Calu3 (cell line): ENCODE measurements at regions not wholly inside any gene's neighbourhood (a gene's known extent, or its start where the extent isn't known, plus 50 kb on each side); places are given as distances from the start of the nearest gene placed in this dataset.

Source experiments
- BruUV-seq: library from RNA; stranded (reverse); fragments of 400-500 nt; replicated peaks from 2 replicates; lab custom pipeline; 2021; lab: Mats Ljungman, UMichigan
- CTCF ChIA-PET: fragments of 300-600 bp; sonication (Branson Sonifier 250); formaldehyde crosslinking; loops from one replicate; lab custom pipeline; 2022; ENCODE audit warnings: antibody characterized with exemption; lab: Charles Lee
- DNase-seq: peaks from one replicate; pipeline ENCODE4 v3.0.0; 2022
- H3K27ac Mint-ChIP-seq: one replicate; pipeline ENCODE4 v1.8.0; 2022; ENCODE audit warnings: mixed read lengths; ENCODE audit not compliant: unreplicated experiment
- H3K27me3 Mint-ChIP-seq: one replicate; pipeline ENCODE4 v1.8.0; 2022; ENCODE audit warnings: mixed read lengths; ENCODE audit not compliant: unreplicated experiment
- H3K36me3 Mint-ChIP-seq: one replicate; pipeline ENCODE4 v1.8.0; 2022; ENCODE audit warnings: mild to moderate bottlenecking, moderate library complexity, mixed read lengths; ENCODE audit not compliant: insufficient read depth, unreplicated experiment
- H3K4me1 Mint-ChIP-seq: one replicate; pipeline ENCODE4 v1.8.0; 2022; ENCODE audit warnings: mild to moderate bottlenecking, low read depth, mixed read lengths; ENCODE audit not compliant: unreplicated experiment
- H3K4me3 Mint-ChIP-seq: one replicate; pipeline ENCODE4 v1.8.0; 2022; ENCODE audit warnings: mild to moderate bottlenecking, low read depth, moderate library complexity, mixed read lengths; ENCODE audit not compliant: unreplicated experiment
- H3K9me3 Mint-ChIP-seq: one replicate; pipeline ENCODE4 v1.8.0; 2022; ENCODE audit warnings: low read depth, mixed read lengths; ENCODE audit not compliant: unreplicated experiment
- intact Hi-C: fragments of 100-400 bp; cut with micrococcal nuclease; formaldehyde crosslinking; loops from one replicate; pipeline ENCODE4 v1.10.0; 2022; ENCODE audit not compliant: unreplicated experiment
- TF ChIP-seq, protein P1 (sequence below): fragments of 200-600 bp; IDR thresholded peaks from one replicate; pipeline ENCODE4 v1.8.0; 2022; ENCODE audit warnings: antibody characterized with exemption; ENCODE audit not compliant: unreplicated experiment

DNA sequence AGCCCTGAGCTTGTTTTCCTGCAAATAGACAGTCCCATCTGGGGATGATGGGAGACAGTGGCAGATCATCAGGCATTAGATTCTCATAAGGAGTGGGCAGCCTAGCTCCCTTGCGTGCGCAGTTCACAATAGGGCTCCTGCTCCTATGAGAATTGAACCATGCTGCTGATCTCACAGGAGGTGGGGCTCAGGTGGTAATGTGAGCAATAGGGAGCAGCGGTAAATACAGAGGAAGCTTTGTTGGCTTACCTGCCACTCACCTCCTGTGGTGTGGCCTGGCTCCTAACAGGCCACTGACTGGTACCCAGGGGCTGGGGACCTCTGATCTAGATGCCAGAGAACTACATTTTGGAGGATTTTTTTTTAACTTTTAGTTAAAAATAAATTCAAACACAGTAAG lies 434.8 kb upstream of the MKI67 start:
- Mint-ChIP-seq H3K9me3 (no peaks in the 10 kb centered on the region), H3K27me3 (no peaks in the 10 kb centered on the region)
- TF ChIP-seq, protein P1, sequence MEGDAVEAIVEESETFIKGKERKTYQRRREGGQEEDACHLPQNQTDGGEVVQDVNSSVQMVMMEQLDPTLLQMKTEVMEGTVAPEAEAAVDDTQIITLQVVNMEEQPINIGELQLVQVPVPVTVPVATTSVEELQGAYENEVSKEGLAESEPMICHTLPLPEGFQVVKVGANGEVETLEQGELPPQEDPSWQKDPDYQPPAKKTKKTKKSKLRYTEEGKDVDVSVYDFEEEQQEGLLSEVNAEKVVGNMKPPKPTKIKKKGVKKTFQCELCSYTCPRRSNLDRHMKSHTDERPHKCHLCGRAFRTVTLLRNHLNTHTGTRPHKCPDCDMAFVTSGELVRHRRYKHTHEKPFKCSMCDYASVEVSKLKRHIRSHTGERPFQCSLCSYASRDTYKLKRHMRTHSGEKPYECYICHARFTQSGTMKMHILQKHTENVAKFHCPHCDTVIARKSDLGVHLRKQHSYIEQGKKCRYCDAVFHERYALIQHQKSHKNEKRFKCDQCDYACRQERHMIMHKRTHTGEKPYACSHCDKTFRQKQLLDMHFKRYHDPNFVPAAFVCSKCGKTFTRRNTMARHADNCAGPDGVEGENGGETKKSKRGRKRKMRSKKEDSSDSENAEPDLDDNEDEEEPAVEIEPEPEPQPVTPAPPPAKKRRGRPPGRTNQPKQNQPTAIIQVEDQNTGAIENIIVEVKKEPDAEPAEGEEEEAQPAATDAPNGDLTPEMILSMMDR = no peak

DNA sequence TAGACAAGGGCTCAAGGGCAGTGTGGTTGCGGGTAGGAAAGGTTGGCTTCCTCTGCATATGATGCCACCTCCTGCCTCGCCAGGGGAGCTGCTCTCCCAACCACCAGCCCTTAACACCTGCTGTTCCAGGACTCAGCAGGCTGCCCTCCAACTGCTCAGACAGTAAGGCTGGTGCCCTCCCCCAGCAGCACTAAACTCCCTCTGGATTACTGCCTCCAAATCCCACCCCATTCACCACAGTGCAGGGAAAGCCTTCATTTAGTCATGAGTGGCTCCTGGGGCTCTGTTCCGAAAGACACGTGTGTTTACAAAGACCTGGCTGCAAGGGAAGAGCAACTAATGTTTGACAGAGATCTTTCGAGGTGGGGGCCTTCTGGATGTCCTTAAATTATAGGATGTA lies 437.2 kb upstream of the MKI67 start:
- H3K4me3 Mint-ChIP-seq = no peak overlapping the region
- no peaks in the 10 kb centered on the region for H3K9me3 Mint-ChIP-seq
- no peaks in the 10 kb centered on the region for H3K4me1 Mint-ChIP-seq
- TF ChIP-seq, protein P1 = no peak
- no peak for DNase-seq
- H3K27ac Mint-ChIP-seq = no peak overlapping the region
- no TSS peak for BruUV-seq
- intact Hi-C loops = no loop called here
- CTCF ChIA-PET = no interaction called here
- no peaks in the 10 kb centered on the region for H3K36me3 Mint-ChIP-seq
- no peaks in the 10 kb centered on the region for H3K27me3 Mint-ChIP-seq

More for the DNA sequence above, 434.8 kb upstream of the MKI67 start:
- Mint-ChIP-seq H3K36me3 (no peaks in the 10 kb centered on the region), H3K4me1 (no peaks in the 10 kb centered on the region), H3K27ac (no peak overlapping the region), H3K4me3 (no peak overlapping the region)
- intact Hi-C loops = no loop called here
- CTCF ChIA-PET = no interaction called here
- no TSS peak for BruUV-seq
- DNase-seq = no peak

DNA sequence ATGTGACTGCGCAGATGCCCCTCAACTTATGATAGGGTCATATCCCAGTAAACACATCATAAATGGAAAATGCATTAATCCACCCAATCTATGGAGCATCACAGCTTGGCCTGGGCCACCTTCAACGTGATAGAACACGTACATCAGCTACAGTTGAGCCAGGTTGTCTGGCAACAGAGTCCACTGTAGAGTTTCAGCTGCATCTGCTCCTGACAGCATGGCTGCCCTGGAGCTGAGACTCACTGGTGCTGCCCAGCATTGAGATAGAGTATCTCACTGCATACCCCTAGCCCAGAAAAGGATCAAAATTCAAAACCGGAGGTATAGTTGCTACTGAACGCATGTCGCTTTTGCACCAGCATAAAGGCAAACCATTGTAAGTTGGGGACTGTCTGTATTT lies 437.7 kb upstream of the MKI67 start:
- Mint-ChIP-seq H3K9me3 (no peaks in the 10 kb centered on the region), H3K27ac (no peak overlapping the region), H3K36me3 (no peaks in the 10 kb centered on the region), H3K4me1 (no peaks in the 10 kb centered on the region), H3K27me3 (no peaks in the 10 kb centered on the region), H3K4me3 (no peak overlapping the region)
- BruUV-seq = no TSS peak
- no peak for DNase-seq
- TF ChIP-seq, protein P1 = no peak
- CTCF ChIA-PET = no interaction called here
- intact Hi-C loops = no loop called here

DNA sequence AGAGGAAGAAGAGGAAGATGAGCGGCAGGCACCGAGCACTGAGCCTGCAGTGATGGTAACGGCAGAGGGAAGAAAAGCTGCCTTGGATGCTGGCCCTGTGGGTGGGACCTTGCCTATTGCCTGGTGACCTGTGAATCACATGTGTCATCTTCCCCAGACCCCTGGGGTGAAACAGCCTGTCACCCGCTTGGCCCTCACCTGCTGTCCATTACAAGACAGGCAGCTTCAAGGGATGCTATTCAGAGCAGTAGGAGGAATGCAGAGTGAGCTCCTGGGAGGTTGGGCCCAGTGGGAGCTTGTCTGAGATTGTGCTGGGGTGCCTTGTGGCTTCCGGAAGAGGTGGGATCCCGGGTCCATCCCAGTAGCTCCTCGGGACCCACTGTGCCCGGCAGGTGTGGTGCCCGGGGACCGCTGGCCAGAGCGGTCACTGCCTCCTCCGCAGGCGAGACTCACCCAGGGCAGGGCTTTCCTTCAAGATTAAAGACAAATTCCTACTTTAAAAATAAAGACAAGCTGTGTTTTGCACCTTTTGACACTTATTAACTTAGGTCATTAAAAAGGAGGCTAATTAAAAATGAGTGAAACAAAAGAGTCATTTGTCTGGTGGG lies 440.2 kb upstream of the MKI67 start:
- Mint-ChIP-seq H3K4me3 (no peak overlapping the region), H3K9me3 (no peaks in the 10 kb centered on the region), H3K4me1 (no peaks in the 10 kb centered on the region), H3K27me3 (no peaks in the 10 kb centered on the region), H3K27ac (no peak overlapping the region), H3K36me3 (no peaks in the 10 kb centered on the region)
- DNase-seq = no peak
- no TSS peak for BruUV-seq
- CTCF ChIA-PET = interaction anchor here (0.9 kb wide), 1 partner anchor 26 kb away, joined by 3 read pairs; no protein-coding TSS in a partner anchor
- intact Hi-C loops = no loop called here
- TF ChIP-seq, protein P1 = no peak
